ENCODE measurements at regions not wholly inside any gene's neighbourhood (a gene's known extent, or its start where the extent isn't known, plus 50 kb on each side); places are given as distances from the start of the nearest gene placed in this dataset.

DNA sequence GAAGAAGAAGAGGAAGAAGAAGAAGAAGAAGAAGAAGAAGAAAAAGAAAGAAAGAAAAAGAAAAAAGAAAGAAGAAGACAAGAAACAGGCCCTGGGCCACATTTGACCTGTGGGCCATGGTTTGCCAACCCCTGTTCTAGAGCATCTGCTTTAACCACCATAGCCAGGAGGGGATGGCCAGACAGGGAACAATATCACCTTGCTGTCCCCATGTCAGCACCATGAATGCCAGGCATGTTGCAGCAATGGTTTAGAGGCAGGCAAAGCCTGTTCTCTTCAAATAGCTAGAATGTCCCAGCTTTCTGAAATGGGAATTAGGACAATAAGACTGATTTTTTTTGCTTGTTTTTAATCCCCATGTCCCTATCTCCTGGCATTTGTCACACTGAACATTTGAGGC is 338.6 kb upstream of the PLET1 start:
- TF ChIP-seq TCF7L2 (IDR thresholded peaks at IDR 0.05; ENCODE audit: low read depth, low read length) = no peak
- no peak for TF ChIP-seq SIN3A (IDR thresholded peaks at IDR 0.05; ENCODE audit: borderline replicate concordance, insufficient read depth, low read depth, low read length)
- TF ChIP-seq, protein P1, sequence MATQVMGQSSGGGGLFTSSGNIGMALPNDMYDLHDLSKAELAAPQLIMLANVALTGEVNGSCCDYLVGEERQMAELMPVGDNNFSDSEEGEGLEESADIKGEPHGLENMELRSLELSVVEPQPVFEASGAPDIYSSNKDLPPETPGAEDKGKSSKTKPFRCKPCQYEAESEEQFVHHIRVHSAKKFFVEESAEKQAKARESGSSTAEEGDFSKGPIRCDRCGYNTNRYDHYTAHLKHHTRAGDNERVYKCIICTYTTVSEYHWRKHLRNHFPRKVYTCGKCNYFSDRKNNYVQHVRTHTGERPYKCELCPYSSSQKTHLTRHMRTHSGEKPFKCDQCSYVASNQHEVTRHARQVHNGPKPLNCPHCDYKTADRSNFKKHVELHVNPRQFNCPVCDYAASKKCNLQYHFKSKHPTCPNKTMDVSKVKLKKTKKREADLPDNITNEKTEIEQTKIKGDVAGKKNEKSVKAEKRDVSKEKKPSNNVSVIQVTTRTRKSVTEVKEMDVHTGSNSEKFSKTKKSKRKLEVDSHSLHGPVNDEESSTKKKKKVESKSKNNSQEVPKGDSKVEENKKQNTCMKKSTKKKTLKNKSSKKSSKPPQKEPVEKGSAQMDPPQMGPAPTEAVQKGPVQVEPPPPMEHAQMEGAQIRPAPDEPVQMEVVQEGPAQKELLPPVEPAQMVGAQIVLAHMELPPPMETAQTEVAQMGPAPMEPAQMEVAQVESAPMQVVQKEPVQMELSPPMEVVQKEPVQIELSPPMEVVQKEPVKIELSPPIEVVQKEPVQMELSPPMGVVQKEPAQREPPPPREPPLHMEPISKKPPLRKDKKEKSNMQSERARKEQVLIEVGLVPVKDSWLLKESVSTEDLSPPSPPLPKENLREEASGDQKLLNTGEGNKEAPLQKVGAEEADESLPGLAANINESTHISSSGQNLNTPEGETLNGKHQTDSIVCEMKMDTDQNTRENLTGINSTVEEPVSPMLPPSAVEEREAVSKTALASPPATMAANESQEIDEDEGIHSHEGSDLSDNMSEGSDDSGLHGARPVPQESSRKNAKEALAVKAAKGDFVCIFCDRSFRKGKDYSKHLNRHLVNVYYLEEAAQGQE (IDR thresholded peaks at IDR 0.05; ENCODE audit: insufficient read depth in 1 of 2, low read depth in 2 of 2, low read length in 1 of 2) = no peak
- no peak for TF ChIP-seq POLR2AphosphoS5 (IDR thresholded peaks at IDR 0.05; ENCODE audit: low read depth, low read length)
- no peak for TF ChIP-seq CTCF (IDR thresholded peaks at IDR 0.05)
- H3K36me3 ChIP-seq (ENCODE audit: control insufficient read depth, insufficient read depth, low read length) = no peaks in the 10 kb centered on the region
- ATAC-seq (no peak), DNase-seq (ENCODE audit: low read depth, low spot score) (no peak)
- POLR2A ChIA-PET = no interaction called here
- intact Hi-C loops (cut with micrococcal nuclease; ENCODE audit: unreplicated experiment) = no loop called here
- CTCF ChIA-PET = no interaction called here
- in situ Hi-C loops (cut with HindIII; ENCODE audit: low pct_unique_long_range_greater_than_20kb, low sequenced_read_pairs) = no loop called here
- no peaks in the 10 kb centered on the region for H3K9me3 ChIP-seq (ENCODE audit: control insufficient read depth, insufficient read depth, low read depth, low read length)
- no peak overlapping the region for H3K4me3 ChIP-seq (ENCODE audit: low read depth in 2 of 2, low read length in 2 of 2)
- BruUV-seq (replicated peaks) = no TSS peak
- H3K4me1 ChIP-seq (ENCODE audit: control insufficient read depth, insufficient read depth, low read length) = no peaks in the 10 kb centered on the region
- H3K27ac ChIP-seq (ENCODE audit: low read length) = no peak overlapping the region
- H3K27me3 ChIP-seq (ENCODE audit: control insufficient read depth, insufficient read depth, low read length) = peaks cover 8% of the 10 kb centered on the region; the same call in 1 of the 2 replicates

GRCh38 chr11:112599856-112600533 is 339.3 kb upstream of the PLET1 start:
- no TSS peak for BruUV-seq (replicated peaks)
- ChIA-PET POLR2A (no interaction called here), CTCF (no interaction called here)
- in situ Hi-C loops (cut with HindIII; ENCODE audit: low pct_unique_long_range_greater_than_20kb, low sequenced_read_pairs) (no loop called here), intact Hi-C loops (cut with micrococcal nuclease; ENCODE audit: unreplicated experiment) (no loop called here)
- Histone ChIP-seq H3K36me3 (ENCODE audit: control insufficient read depth, insufficient read depth, low read length) (no peaks in the 10 kb centered on the region), H3K4me1 (ENCODE audit: control insufficient read depth, insufficient read depth, low read length) (no peaks in the 10 kb centered on the region), H3K27ac (ENCODE audit: low read length) (no peak overlapping the region), H3K9me3 (ENCODE audit: control insufficient read depth, insufficient read depth, low read depth, low read length) (no peaks in the 10 kb centered on the region), H3K27me3 (ENCODE audit: control insufficient read depth, insufficient read depth, low read length) (peaks cover 8% of the 10 kb centered on the region; the same call in 1 of the 2 replicates), H3K4me3 (ENCODE audit: low read depth in 2 of 2, low read length in 2 of 2) (no peak overlapping the region)
- DNase-seq (ENCODE audit: low read depth, low spot score) (no peak), ATAC-seq (no peak)
- TF ChIP-seq POLR2AphosphoS5 (IDR thresholded peaks at IDR 0.05; ENCODE audit: low read depth, low read length) (no peak), SIN3A (IDR thresholded peaks at IDR 0.05; ENCODE audit: borderline replicate concordance, insufficient read depth, low read depth, low read length) (no peak)

DNA sequence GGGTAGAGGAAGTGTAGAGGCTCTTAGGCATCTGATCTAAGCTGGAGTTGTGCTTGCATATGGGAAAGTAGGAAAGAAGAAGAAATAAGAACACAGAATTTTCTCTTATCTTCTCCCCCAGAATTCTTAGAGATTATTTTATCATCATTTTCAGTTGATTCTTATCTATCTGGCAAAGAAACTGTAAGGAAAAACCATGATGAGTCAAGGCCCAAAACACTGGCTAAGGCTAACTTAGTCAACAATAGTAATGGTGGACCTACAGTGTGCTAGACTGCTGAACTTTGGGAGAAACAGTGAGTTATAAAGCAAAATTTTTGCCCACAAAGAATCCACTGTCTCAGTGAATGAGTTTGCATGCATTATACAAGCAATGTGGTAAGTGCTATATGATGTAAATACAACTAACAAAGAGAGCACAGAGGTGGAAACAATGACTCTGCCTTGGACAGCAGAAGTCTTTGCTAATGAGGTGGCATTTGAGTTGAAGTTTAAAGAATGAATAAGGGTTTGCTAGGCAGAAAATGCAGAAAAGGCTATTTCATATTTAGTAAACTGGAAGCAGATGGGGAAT is 344.5 kb upstream of the PLET1 start:
- Histone ChIP-seq H3K27ac (ENCODE audit: low read length) (no peak overlapping the region), H3K4me3 (ENCODE audit: low read depth in 2 of 2, low read length in 2 of 2) (no peak overlapping the region), H3K27me3 (ENCODE audit: control insufficient read depth, insufficient read depth, low read length) (0 out of 2 replicates have a peak, but pooled peaks cover 6% of the 10 kb centered on the region), H3K9me3 (ENCODE audit: control insufficient read depth, insufficient read depth, low read depth, low read length) (no peaks in the 10 kb centered on the region), H3K4me1 (ENCODE audit: control insufficient read depth, insufficient read depth, low read length) (no peaks in the 10 kb centered on the region), H3K36me3 (ENCODE audit: control insufficient read depth, insufficient read depth, low read length) (no peaks in the 10 kb centered on the region)
- in situ Hi-C loops (cut with HindIII; ENCODE audit: low pct_unique_long_range_greater_than_20kb, low sequenced_read_pairs) = no loop called here
- ChIA-PET POLR2A (no interaction called here), CTCF (no interaction called here)
- DNase-seq (ENCODE audit: low read depth, low spot score) (no peak), ATAC-seq (no peak)
- no peak for TF ChIP-seq CTCF (IDR thresholded peaks at IDR 0.05)
- TF ChIP-seq POLR2AphosphoS5 (IDR thresholded peaks at IDR 0.05; ENCODE audit: low read depth, low read length) = no peak
- no peak for TF ChIP-seq TCF7L2 (IDR thresholded peaks at IDR 0.05; ENCODE audit: low read depth, low read length)
- no peak for TF ChIP-seq SIN3A (IDR thresholded peaks at IDR 0.05; ENCODE audit: borderline replicate concordance, insufficient read depth, low read depth, low read length)
- TF ChIP-seq, protein P1 (IDR thresholded peaks at IDR 0.05; ENCODE audit: insufficient read depth in 1 of 2, low read depth in 2 of 2, low read length in 1 of 2) = no peak
- intact Hi-C loops (cut with micrococcal nuclease; ENCODE audit: unreplicated experiment) = no loop called here
- no TSS peak for BruUV-seq (replicated peaks)
